Lower leg skin (tissue), 3 donors: ENCODE measurements at regions not wholly inside any gene's neighbourhood (a gene's known extent, or its start where the extent isn't known, plus 50 kb on each side); places are given as distances from the start of the nearest gene placed in this dataset.

Experiments
- CTCF ChIP-seq, 3 donors: fragments of 450-650 bp; IDR thresholded peaks; one replicate each; pipeline ENCODE4 v1.5.1; 2016; ENCODE audit warnings: antibody characterized with exemption in 3 of 3, mild to moderate bottlenecking in 3 of 3, moderate library complexity in 2 of 3
- POLR2A ChIP-seq, 2 donors: fragments of 450-650 bp; IDR thresholded peaks; one replicate each; pipeline ENCODE4 v1.6.1; 2016 to 2017; ENCODE audit warnings: antibody characterized with exemption in 2 of 2, mild to moderate bottlenecking in 1 of 2, moderate library complexity in 1 of 2

- TF ChIP-seq POLR2A (IDR thresholded peaks at IDR 0.05) (no peak), CTCF (IDR thresholded peaks at IDR 0.05) (no peak)
Observed at GRCh38 chr3:70823622-70824021, 511.2 kb upstream of the MDFIC2 start.
